Stimulated activated CD8-positive, alpha-beta memory T cell treated with anti-CD3 and anti-CD28 coated beads, Interleukin-4, amount 100 ng/mL, for 24 hours (primary cell): ENCODE measurements at regions not wholly inside any gene's neighbourhood (a gene's known extent, or its start where the extent isn't known, plus 50 kb on each side); places are given as distances from the start of the nearest gene placed in this dataset.
"Not testable (repeated sequence)": the region's sequence is repeated elsewhere in the genome, so short reads cannot be mapped to it uniquely, and the experiment has no call there.

Source experiments
- DNase-seq: peaks from one replicate; pipeline ENCODE4 v3.0.0-alpha.2; 2020; ENCODE audit warnings: low read depth

- no peak for DNase-seq
These were observed 80.0 kb downstream of the GALR1 start for GRCh38 chr18:77329651-77330050.

- no peak for DNase-seq
These were observed 85.2 kb downstream of the GALR1 start for GRCh38 chr18:77334876-77335275.

GRCh38 chr18:77337604-77338003 lies 88.0 kb downstream of the GALR1 start:
- no peak for DNase-seq

- DNase-seq = no peak
These were observed 89.4 kb downstream of the GALR1 start for GRCh38 chr18:77339093-77339492.

- DNase-seq = no peak
These were observed 90.0 kb downstream of the GALR1 start for GRCh38 chr18:77339623-77340022.

GRCh38 chr18:77340815-77341214 lies 91.2 kb downstream of the GALR1 start:
- no peak for DNase-seq

- no peak for DNase-seq
These were observed 92.1 kb downstream of the GALR1 start for GRCh38 chr18:77341527-77342325.

GRCh38 chr18:77342736-77343135 lies 93.1 kb downstream of the GALR1 start:
- DNase-seq = no peak

GRCh38 chr18:77343846-77344510 lies 94.3 kb downstream of the GALR1 start:
- no peak for DNase-seq

- no peak for DNase-seq
These were observed 95.3 kb downstream of the GALR1 start for GRCh38 chr18:77344786-77345500.

- DNase-seq = no peak
These were observed 96.7 kb downstream of the GALR1 start for GRCh38 chr18:77346208-77346810.

- not testable (repeated sequence) for DNase-seq
These were observed 103.7 kb downstream of the GALR1 start for GRCh38 chr18:77353349-77353748.

- DNase-seq = no peak
These were observed 110.1 kb downstream of the GALR1 start for GRCh38 chr18:77359561-77360314.

GRCh38 chr18:77360315-77361190 lies 110.9 kb downstream of the GALR1 start:
- no peak for DNase-seq

- DNase-seq = no peak
These were observed 111.7 kb downstream of the GALR1 start for GRCh38 chr18:77361382-77361781.

GRCh38 chr18:77365667-77366066 lies 116.0 kb downstream of the GALR1 start:
- DNase-seq = no peak

GRCh38 chr18:77366067-77366719 lies 116.5 kb downstream of the GALR1 start:
- no peak for DNase-seq

- DNase-seq = no peak
These were observed 117.3 kb downstream of the GALR1 start for GRCh38 chr18:77366720-77367641.

GRCh38 chr18:77369644-77370043 lies 120.0 kb downstream of the GALR1 start:
- no peak for DNase-seq
